Ovary (tissue), 3 donors: ENCODE measurements at regions not wholly inside any gene's neighbourhood (a gene's known extent, or its start where the extent isn't known, plus 50 kb on each side); places are given as distances from the start of the nearest gene placed in this dataset.

Source experiments
- CTCF ChIP-seq, 3 donors: fragments of 450-650 bp in 2 of 3; fragments of 200-600 bp in 1 of 3; IDR thresholded peaks; one replicate each; pipeline versions ENCODE4 v1.5.1 to v1.8.0; 2016 to 2022; ENCODE audit warnings: antibody characterized with exemption in 3 of 3, mild to moderate bottlenecking in 1 of 3
- EP300 ChIP-seq: sonication (generic); formaldehyde crosslinking; IDR thresholded peaks from one replicate; pipeline ENCODE4 v1.6.1; 2017; ENCODE audit warnings: antibody characterized with exemption
- POLR2A ChIP-seq: fragments of 450-650 bp; IDR thresholded peaks from one replicate; pipeline ENCODE4 v1.6.1; 2017; ENCODE audit warnings: antibody characterized with exemption, mild to moderate bottlenecking, moderate library complexity
- donor health status: DM: no; HTN: no; CAD: no.

GRCh38 chr2:8003462-8004075, 678.3 kb upstream of the ID2 start:
- TF ChIP-seq CTCF (IDR thresholded peaks at IDR 0.05) (no peak), POLR2A (no peak), EP300 (no peak)
